Sigmoid colon (tissue), 4 donors: ENCODE measurements at regions not wholly inside any gene's neighbourhood (a gene's known extent, or its start where the extent isn't known, plus 50 kb on each side); places are given as distances from the start of the nearest gene placed in this dataset.

ENCODE experiments used
- EP300 ChIP-seq, 4 donors: sonication (generic); formaldehyde crosslinking; IDR thresholded peaks; one replicate each; pipeline ENCODE4 v1.6.1; 2017; ENCODE audit warnings: antibody characterized with exemption in 4 of 4
- POLR2AphosphoS5 ChIP-seq, 4 donors: sonication (generic); formaldehyde crosslinking; IDR thresholded peaks; one replicate each; pipeline ENCODE4 v1.6.1; 2017; ENCODE audit warnings: antibody characterized with exemption in 4 of 4

GRCh38 chr7:153061910-153062528 is 302.5 kb downstream of the ACTR3B start:
- TF ChIP-seq EP300 (IDR thresholded peaks at IDR 0.05) (no peak), POLR2AphosphoS5 (IDR thresholded peaks at IDR 0.05) (no peak)
